ENCODE measurements at regions not wholly inside any gene's neighbourhood (a gene's known extent, or its start where the extent isn't known, plus 50 kb on each side); places are given as distances from the start of the nearest gene placed in this dataset.

DNA sequence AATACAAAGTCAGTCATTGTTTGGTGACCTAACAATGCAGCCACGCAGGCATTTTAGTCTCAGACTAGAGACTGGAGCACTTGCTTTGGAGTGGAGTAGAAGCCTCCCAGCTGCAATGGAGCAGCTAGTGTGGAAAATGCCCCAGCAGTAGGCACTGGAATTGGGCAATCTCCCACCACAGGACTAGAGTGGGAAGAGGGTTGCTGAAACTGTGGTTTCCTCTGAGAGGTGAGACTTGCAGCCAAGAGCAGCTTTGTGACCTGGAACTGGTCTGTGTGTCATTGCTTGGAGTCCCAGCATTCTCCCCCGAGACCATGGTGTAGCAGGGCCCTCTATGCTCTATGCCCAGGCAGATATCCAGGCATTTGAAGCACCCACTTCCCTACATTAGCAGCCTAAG is 556.3 kb downstream of the UQCRFS1 start:
- Histone ChIP-seq H3K27ac (ENCODE audit: insufficient read depth, low read depth, low read length) (no peak overlapping the region), H3K27me3 (ENCODE audit: control insufficient read depth in 2 of 2, insufficient read depth in 2 of 2, low read length in 2 of 2) (no peaks in the 10 kb centered on the region), H3K9me3 (replicated peaks; ENCODE audit: control insufficient read depth, insufficient read depth, low read length) (no peaks in the 10 kb centered on the region), H4K20me1 (replicated peaks; ENCODE audit: control insufficient read depth, extremely low read depth, insufficient read depth, low read length) (no peaks in the 10 kb centered on the region), H3K36me3 (ENCODE audit: control insufficient read depth in 2 of 2, extremely low read depth in 1 of 2, insufficient read depth in 2 of 2, low read length in 2 of 2) (no peaks in the 10 kb centered on the region), H3K4me3 (replicated peaks in 1 of 3; ENCODE audit: insufficient read depth in 1 of 3, low read depth in 1 of 3, low read length in 3 of 3) (no peak overlapping the region), H3K9me1 (replicated peaks; ENCODE audit: control insufficient read depth, extremely low read depth, insufficient read depth, low read length) (no peaks in the 10 kb centered on the region), H3K4me1 (ENCODE audit: control insufficient read depth, extremely low read depth, insufficient read depth, low read length) (no peaks in the 10 kb centered on the region), H2AFZ (ENCODE audit: low read depth, low read length) (no peak overlapping the region), H3K79me2 (ENCODE audit: control insufficient read depth, insufficient read depth, low read length) (no peaks in the 10 kb centered on the region), H3K4me2 (ENCODE audit: insufficient read depth, low read length) (no peak overlapping the region), H3K9ac (replicated peaks; ENCODE audit: extremely low read depth, insufficient read depth, low read length) (no peak overlapping the region)
- ChIA-PET POLR2A (no interaction called here), CTCF (no interaction called here)
- TF ChIP-seq FOS (IDR thresholded peaks at IDR 0.05; ENCODE audit: borderline replicate concordance, insufficient read depth, low read length) (no peak), GATA2 (IDR thresholded peaks at IDR 0.05; ENCODE audit: insufficient read depth, insufficient read length, low read depth, low read length) (no peak), POLR2AphosphoS5 (IDR thresholded peaks at IDR 0.05; ENCODE audit: insufficient read depth, low read depth, low read length) (no peak), POLR2A (IDR thresholded peaks at IDR 0.05; ENCODE audit: low read depth, low read length) (no peak), MYC (IDR thresholded peaks at IDR 0.05; ENCODE audit: low read depth, low read length) (no peak), JUN (IDR thresholded peaks at IDR 0.05; ENCODE audit: borderline replicate concordance, insufficient read depth, insufficient read length, low read depth) (no peak), EZH2 (IDR thresholded peaks at IDR 0.05; ENCODE audit: borderline replicate concordance, low read depth, low read length, severe bottlenecking) (no peak)
- TF ChIP-seq, protein P1, sequence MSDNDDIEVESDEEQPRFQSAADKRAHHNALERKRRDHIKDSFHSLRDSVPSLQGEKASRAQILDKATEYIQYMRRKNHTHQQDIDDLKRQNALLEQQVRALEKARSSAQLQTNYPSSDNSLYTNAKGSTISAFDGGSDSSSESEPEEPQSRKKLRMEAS (IDR thresholded peaks at IDR 0.05; ENCODE audit: insufficient read depth, insufficient read length), result no peak
- TF ChIP-seq, protein P2, sequence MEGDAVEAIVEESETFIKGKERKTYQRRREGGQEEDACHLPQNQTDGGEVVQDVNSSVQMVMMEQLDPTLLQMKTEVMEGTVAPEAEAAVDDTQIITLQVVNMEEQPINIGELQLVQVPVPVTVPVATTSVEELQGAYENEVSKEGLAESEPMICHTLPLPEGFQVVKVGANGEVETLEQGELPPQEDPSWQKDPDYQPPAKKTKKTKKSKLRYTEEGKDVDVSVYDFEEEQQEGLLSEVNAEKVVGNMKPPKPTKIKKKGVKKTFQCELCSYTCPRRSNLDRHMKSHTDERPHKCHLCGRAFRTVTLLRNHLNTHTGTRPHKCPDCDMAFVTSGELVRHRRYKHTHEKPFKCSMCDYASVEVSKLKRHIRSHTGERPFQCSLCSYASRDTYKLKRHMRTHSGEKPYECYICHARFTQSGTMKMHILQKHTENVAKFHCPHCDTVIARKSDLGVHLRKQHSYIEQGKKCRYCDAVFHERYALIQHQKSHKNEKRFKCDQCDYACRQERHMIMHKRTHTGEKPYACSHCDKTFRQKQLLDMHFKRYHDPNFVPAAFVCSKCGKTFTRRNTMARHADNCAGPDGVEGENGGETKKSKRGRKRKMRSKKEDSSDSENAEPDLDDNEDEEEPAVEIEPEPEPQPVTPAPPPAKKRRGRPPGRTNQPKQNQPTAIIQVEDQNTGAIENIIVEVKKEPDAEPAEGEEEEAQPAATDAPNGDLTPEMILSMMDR (IDR thresholded peaks at IDR 0.05; ENCODE audit: extremely low read depth in 1 of 2, insufficient read depth in 1 of 2, low read depth in 1 of 2, low read length in 2 of 2), result no peak
- FAIRE-seq (no peak), DNase-seq (ENCODE audit: low read depth, low spot score) (no peak)
- dilution Hi-C loops (cut with MboI; ENCODE audit: extremely low pct_ligation_motif_present, low sequenced_read_pairs), result no loop called here
- no TSS peak for BruUV-seq (replicated peaks)
- intact Hi-C loops (cut with micrococcal nuclease), result no loop called here

Data from endothelial cell of umbilical vein (primary cell).